ENCODE measurements at regions not wholly inside any gene's neighbourhood (a gene's known extent, or its start where the extent isn't known, plus 50 kb on each side); places are given as distances from the start of the nearest gene placed in this dataset.

- Mint-ChIP-seq H3K27me3 (ENCODE audit: low read depth) (no peaks in the 10 kb centered on the region), H3K36me3 (peaks cover 43% of the 10 kb centered on the region), H3K4me1 (peaks cover 12% of the 10 kb centered on the region), H3K27ac (no peak overlapping the region), H3K9me3 (peaks cover 45% of the 10 kb centered on the region), H3K4me3 (no peak overlapping the region)
- TF ChIP-seq CTCF (IDR thresholded peaks at IDR 0.05; ENCODE audit: unreplicated experiment), result no peak
- DNase-seq (ENCODE audit: low spot score in 2 of 2, unreplicated experiment in 2 of 2), result no peak
Observed at GRCh38 chr11:122062763-122063162, 53.3 kb downstream of the BLID start.

- no peak for DNase-seq (ENCODE audit: low spot score in 2 of 2, unreplicated experiment in 2 of 2)
- no peaks in the 10 kb centered on the region for H3K27me3 Mint-ChIP-seq (ENCODE audit: low read depth)
- H3K27ac Mint-ChIP-seq, result no peak overlapping the region
- TF ChIP-seq CTCF (IDR thresholded peaks at IDR 0.05; ENCODE audit: unreplicated experiment), result no peak
- H3K4me1 Mint-ChIP-seq, result peaks cover 4% of the 10 kb centered on the region
- peaks cover 43% of the 10 kb centered on the region for H3K9me3 Mint-ChIP-seq
- peaks cover 38% of the 10 kb centered on the region for H3K36me3 Mint-ChIP-seq
- no peak overlapping the region for H3K4me3 Mint-ChIP-seq
Observed at GRCh38 chr11:122059565-122059964, 56.5 kb downstream of the BLID start.

GRCh38 chr11:122050021-122050690, 65.9 kb downstream of the BLID start:
- Mint-ChIP-seq H3K4me1 (no peaks in the 10 kb centered on the region), H3K27me3 (ENCODE audit: low read depth) (no peaks in the 10 kb centered on the region), H3K9me3 (peaks cover 19% of the 10 kb centered on the region), H3K27ac (no peak overlapping the region), H3K4me3 (no peak overlapping the region), H3K36me3 (peaks cover 15% of the 10 kb centered on the region)
- TF ChIP-seq CTCF (IDR thresholded peaks at IDR 0.05; ENCODE audit: unreplicated experiment), result no peak
- DNase-seq (ENCODE audit: low spot score in 2 of 2, unreplicated experiment in 2 of 2), result no peak

GRCh38 chr11:122048401-122048800, 67.6 kb downstream of the BLID start:
- no peak overlapping the region for H3K27ac Mint-ChIP-seq
- peaks cover under 1% of the 10 kb centered on the region for H3K4me1 Mint-ChIP-seq
- no peak overlapping the region for H3K4me3 Mint-ChIP-seq
- no peak for TF ChIP-seq CTCF (IDR thresholded peaks at IDR 0.05; ENCODE audit: unreplicated experiment)
- H3K27me3 Mint-ChIP-seq (ENCODE audit: low read depth), result no peaks in the 10 kb centered on the region
- no peak for DNase-seq (ENCODE audit: low spot score in 2 of 2, unreplicated experiment in 2 of 2)
- peaks cover 15% of the 10 kb centered on the region for H3K36me3 Mint-ChIP-seq
- peaks cover 19% of the 10 kb centered on the region for H3K9me3 Mint-ChIP-seq

GRCh38 chr11:122046846-122047245, 69.2 kb downstream of the BLID start:
- DNase-seq (ENCODE audit: low spot score in 2 of 2, unreplicated experiment in 2 of 2), result no peak
- TF ChIP-seq CTCF (IDR thresholded peaks at IDR 0.05; ENCODE audit: unreplicated experiment), result no peak
- no peaks in the 10 kb centered on the region for H3K27me3 Mint-ChIP-seq (ENCODE audit: low read depth)

More at GRCh38 chr11:122046846-122047245, 69.2 kb downstream of the BLID start:
- Mint-ChIP-seq H3K4me3 (no peak overlapping the region), H3K27ac (no peak overlapping the region), H3K4me1 (peaks cover 13% of the 10 kb centered on the region), H3K9me3 (peaks cover 10% of the 10 kb centered on the region), H3K36me3 (peaks cover 6% of the 10 kb centered on the region)

All from mesothelial cell of epicardium (in vitro differentiated cells).